CD14-positive monocyte (primary cell): ENCODE measurements at regions not wholly inside any gene's neighbourhood (a gene's known extent, or its start where the extent isn't known, plus 50 kb on each side); places are given as distances from the start of the nearest gene placed in this dataset.

Experiments
- DNase-seq, 3 donors: peaks; one replicate each; pipeline ENCODE4 v3.0.0-alpha.2; 2011 to 2022
- H2AFZ ChIP-seq: 2 replicates; pipeline ENCODE4 v1.6.0; 2012; ENCODE audit warnings: mild to moderate bottlenecking, low read depth, low read length, inconsistent platforms; ENCODE audit not compliant: insufficient read depth, poor library complexity, severe bottlenecking
- H3K27ac ChIP-seq, 2 donors: 1 replicate in 1 of 2; 2 replicates in 1 of 2; pipeline ENCODE4 v1.5.1; 2012 to 2013; ENCODE audit warnings: low read length in 2 of 2, control low read depth in 1 of 2, inconsistent platforms in 1 of 2, low read depth in 1 of 2, mild to moderate bottlenecking in 1 of 2
- H3K27me3 ChIP-seq, 2 donors: one replicate each; pipeline versions ENCODE4 v1.6.0 to v1.6.1; 2011 to 2013; ENCODE audit warnings: low read length in 2 of 2; ENCODE audit not compliant: control insufficient read depth in 2 of 2, insufficient read depth in 2 of 2
- H3K36me3 ChIP-seq, 2 donors: replicated peaks in 1 of 2; 1 replicate in 1 of 2; 2 replicates in 1 of 2; pipeline versions ENCODE4 v1.5.1 to v1.6.1; 2012 to 2013; ENCODE audit warnings: low read length in 2 of 2, control low read depth in 1 of 2, inconsistent platforms in 1 of 2, mild to moderate bottlenecking in 1 of 2; ENCODE audit not compliant: insufficient read depth in 2 of 2, control insufficient read depth in 1 of 2
- H3K4me1 ChIP-seq, 2 donors: 1 replicate in 1 of 2; 2 replicates in 1 of 2; pipeline versions ENCODE4 v1.5.1 to v1.6.1; 2012 to 2013; ENCODE audit warnings: low read length in 2 of 2, control low read depth in 1 of 2, inconsistent platforms in 1 of 2, mild to moderate bottlenecking in 1 of 2, moderate library complexity in 1 of 2; ENCODE audit not compliant: insufficient read depth in 2 of 2, control insufficient read depth in 1 of 2
- H3K4me2 ChIP-seq: replicated peaks from 2 replicates; pipeline ENCODE3; 2012; ENCODE audit warnings: low read length, moderate library complexity, mild to moderate bottlenecking; ENCODE audit not compliant: poor library complexity, severe bottlenecking; ENCODE audit errors: extremely low read depth
- H3K4me3 ChIP-seq, 3 experiments: fragments of 200-600 bp in 1 of 3; sonication (generic) in 1 of 3; replicated peaks in 1 of 3; 1 replicate in 2 of 3; 2 replicates in 1 of 3; pipeline ENCODE4 v1.5.1; 2011 to 2013; ENCODE audit warnings: low read length in 3 of 3, mild to moderate bottlenecking in 3 of 3, control low read depth in 2 of 3, low read depth in 2 of 3, inconsistent platforms in 1 of 3, moderate library complexity in 1 of 3
- H3K79me2 ChIP-seq: 2 replicates; pipeline ENCODE4 v1.6.0; 2012; ENCODE audit warnings: mild to moderate bottlenecking, control low read depth, inconsistent platforms, low read length, moderate library complexity; ENCODE audit not compliant: insufficient read depth
- H3K9ac ChIP-seq: 2 replicates; pipeline ENCODE4 v1.6.0; 2017; ENCODE audit warnings: low read length, mild to moderate bottlenecking; ENCODE audit not compliant: insufficient read depth, poor library complexity, severe bottlenecking
- H3K9me3 ChIP-seq, 2 donors: replicated peaks in 1 of 2; 1 replicate in 1 of 2; 2 replicates in 1 of 2; pipeline versions ENCODE4 v1.5.1 to v1.6.1; 2012 to 2013; ENCODE audit warnings: low read length in 2 of 2, control low read depth in 1 of 2; ENCODE audit not compliant: control insufficient read depth in 1 of 2, insufficient read depth in 1 of 2
- H4K20me1 ChIP-seq: 2 replicates; pipeline ENCODE4 v1.6.0; 2012; ENCODE audit warnings: mild to moderate bottlenecking, low read length, control low read depth, moderate library complexity; ENCODE audit not compliant: insufficient read depth
- H3K27ac Mint-ChIP-seq, 7 donors: one replicate each; pipeline ENCODE4 v1.8.0; 2020; ENCODE audit warnings: mild to moderate bottlenecking in 7 of 7, mixed read lengths in 7 of 7, moderate library complexity in 6 of 7, inconsistent platforms in 2 of 7
- H3K27me3 Mint-ChIP-seq, 3 donors: one replicate each; pipeline ENCODE4 v1.8.0; 2021 to 2022; ENCODE audit warnings: low read depth in 3 of 3, mild to moderate bottlenecking in 3 of 3, mixed read lengths in 3 of 3, moderate library complexity in 3 of 3, inconsistent platforms in 1 of 3
- H3K36me3 Mint-ChIP-seq, 2 donors: one replicate each; pipeline ENCODE4 v1.8.0; 2020; ENCODE audit warnings: mixed read lengths in 2 of 2, inconsistent platforms in 1 of 2, mild to moderate bottlenecking in 1 of 2
- H3K4me1 Mint-ChIP-seq: one replicate; pipeline ENCODE4 v1.8.0; 2020; ENCODE audit warnings: mild to moderate bottlenecking, mixed read lengths
- H3K4me3 Mint-ChIP-seq, 2 donors: one replicate each; pipeline ENCODE4 v1.8.0; 2020; ENCODE audit warnings: mild to moderate bottlenecking in 2 of 2, mixed read lengths in 2 of 2, moderate library complexity in 1 of 2
- H3K9me3 Mint-ChIP-seq, 7 donors: one replicate each; pipeline ENCODE4 v1.8.0; 2020 to 2022; ENCODE audit warnings: mixed read lengths in 7 of 7, mild to moderate bottlenecking in 6 of 7, moderate library complexity in 6 of 7, inconsistent platforms in 2 of 7
- CTCF ChIP-seq: fragments of 200-600 bp; IDR thresholded peaks from one replicate; pipeline ENCODE4 v1.8.0; 2022; ENCODE audit warnings: antibody characterized with exemption, mild to moderate bottlenecking
- WGBS: methylation state at CpG from one replicate; pipeline ENCODE4 v1.1.5; 2013; ENCODE audit warnings: missing lambda C conversion rate; ENCODE audit not compliant: insufficient coverage; 5-methylcytosine and 5-hydroxymethylcytosine counted together
- intact Hi-C, 2 donors: fragments of 100-400 bp; cut with micrococcal nuclease; formaldehyde crosslinking; loops; one replicate each; pipeline versions ENCODE4 v1.15.0 to v1.15.1; 2023

GRCh38 chr4:147312376-147313046 lies 168.4 kb upstream of the EDNRA start:
- H3K27me3 Mint-ChIP-seq = no peaks in the 10 kb centered on the region
- H3K36me3 ChIP-seq = no peaks in the 10 kb centered on the region
- peaks cover 0 to 2% (median 0%) of the 10 kb centered on the region in 7 donors for H3K9me3 Mint-ChIP-seq
- H3K36me3 Mint-ChIP-seq = no peaks in the 10 kb centered on the region
- no peak for TF ChIP-seq CTCF
- no peaks in the 10 kb centered on the region for H4K20me1 ChIP-seq
- H3K27me3 ChIP-seq = no peaks in the 10 kb centered on the region
- H3K4me2 ChIP-seq = no peak overlapping the region
- no peak overlapping the region for H3K27ac ChIP-seq
- H3K9ac ChIP-seq = no peak overlapping the region
- H3K79me2 ChIP-seq = no peaks in the 10 kb centered on the region
- no peaks in the 10 kb centered on the region for H3K4me1 ChIP-seq
- no peaks in the 10 kb centered on the region for H3K9me3 ChIP-seq
- H3K4me3 ChIP-seq = no peak overlapping the region
- 45% methylated on average over 1 of the region's 7 CpGs for WGBS
- no peak overlapping the region for H3K27ac Mint-ChIP-seq
- no peaks in the 10 kb centered on the region for H3K4me1 Mint-ChIP-seq
- H2AFZ ChIP-seq = no peak overlapping the region
- intact Hi-C loops = no loop called here
- no peak overlapping the region for H3K4me3 Mint-ChIP-seq
- no peak for DNase-seq

GRCh38 chr4:147313108-147313507 lies 167.8 kb upstream of the EDNRA start:
- Histone ChIP-seq H3K4me2 (no peak overlapping the region), H2AFZ (no peak overlapping the region), H3K27ac (no peak overlapping the region), H3K4me3 (no peak overlapping the region), H3K79me2 (no peaks in the 10 kb centered on the region), H3K36me3 (no peaks in the 10 kb centered on the region), H4K20me1 (no peaks in the 10 kb centered on the region), H3K9ac (no peak overlapping the region), H3K27me3 (no peaks in the 10 kb centered on the region), H3K4me1 (no peaks in the 10 kb centered on the region), H3K9me3 (no peaks in the 10 kb centered on the region)
- WGBS = 100% methylated on average over 1 of the region's 1 CpG
- H3K4me1 Mint-ChIP-seq = no peaks in the 10 kb centered on the region
- H3K9me3 Mint-ChIP-seq = peaks cover 0 to 2% (median 0%) of the 10 kb centered on the region in 7 donors
- intact Hi-C loops = no loop called here
- DNase-seq = no peak
- no peak overlapping the region for H3K4me3 Mint-ChIP-seq
- TF ChIP-seq CTCF = no peak
- no peaks in the 10 kb centered on the region for H3K36me3 Mint-ChIP-seq
- H3K27ac Mint-ChIP-seq = no peak overlapping the region
- H3K27me3 Mint-ChIP-seq = no peaks in the 10 kb centered on the region
